ENCODE measurements at regions not wholly inside any gene's neighbourhood (a gene's known extent, or its start where the extent isn't known, plus 50 kb on each side); places are given as distances from the start of the nearest gene placed in this dataset.

DNA sequence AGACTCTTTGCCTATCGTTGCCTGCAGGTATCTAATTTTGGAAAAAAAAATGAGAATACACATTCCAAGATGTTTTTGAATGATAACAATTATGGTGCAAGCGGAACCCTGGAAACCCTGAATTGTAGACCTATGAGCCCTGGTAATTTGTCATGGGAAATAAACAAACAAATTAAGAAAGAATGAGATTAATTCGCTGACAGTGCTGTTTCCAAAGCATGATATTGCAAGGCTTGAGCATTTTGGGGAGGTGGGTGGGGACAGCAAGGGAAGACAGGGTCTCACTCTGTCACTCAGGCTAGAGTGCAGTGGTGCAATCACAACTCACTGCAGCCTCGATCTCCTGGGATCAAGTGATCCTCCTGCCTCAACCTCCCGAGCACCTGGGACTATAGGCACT, 900.3 kb downstream of the IPMK start (continued):
- TF ChIP-seq, protein P1, sequence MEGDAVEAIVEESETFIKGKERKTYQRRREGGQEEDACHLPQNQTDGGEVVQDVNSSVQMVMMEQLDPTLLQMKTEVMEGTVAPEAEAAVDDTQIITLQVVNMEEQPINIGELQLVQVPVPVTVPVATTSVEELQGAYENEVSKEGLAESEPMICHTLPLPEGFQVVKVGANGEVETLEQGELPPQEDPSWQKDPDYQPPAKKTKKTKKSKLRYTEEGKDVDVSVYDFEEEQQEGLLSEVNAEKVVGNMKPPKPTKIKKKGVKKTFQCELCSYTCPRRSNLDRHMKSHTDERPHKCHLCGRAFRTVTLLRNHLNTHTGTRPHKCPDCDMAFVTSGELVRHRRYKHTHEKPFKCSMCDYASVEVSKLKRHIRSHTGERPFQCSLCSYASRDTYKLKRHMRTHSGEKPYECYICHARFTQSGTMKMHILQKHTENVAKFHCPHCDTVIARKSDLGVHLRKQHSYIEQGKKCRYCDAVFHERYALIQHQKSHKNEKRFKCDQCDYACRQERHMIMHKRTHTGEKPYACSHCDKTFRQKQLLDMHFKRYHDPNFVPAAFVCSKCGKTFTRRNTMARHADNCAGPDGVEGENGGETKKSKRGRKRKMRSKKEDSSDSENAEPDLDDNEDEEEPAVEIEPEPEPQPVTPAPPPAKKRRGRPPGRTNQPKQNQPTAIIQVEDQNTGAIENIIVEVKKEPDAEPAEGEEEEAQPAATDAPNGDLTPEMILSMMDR (conservative IDR thresholded peaks at IDR 0.05; ENCODE audit: low read depth in 2 of 2) = no peak
- TF ChIP-seq EZH2phosphoT487 (IDR thresholded peaks at IDR 0.05; ENCODE audit: unreplicated experiment) (no peak), ZNF331 (CRISPR knock-in tag; IDR thresholded peaks at IDR 0.05; ENCODE audit: low read depth) (no peak), JUNB (IDR thresholded peaks at IDR 0.05; ENCODE audit: unreplicated experiment) (no peak), CREB1 (CRISPR knock-in tag; IDR thresholded peaks at IDR 0.05; ENCODE audit: low read depth) (no peak)
- TF ChIP-seq, protein P2, sequence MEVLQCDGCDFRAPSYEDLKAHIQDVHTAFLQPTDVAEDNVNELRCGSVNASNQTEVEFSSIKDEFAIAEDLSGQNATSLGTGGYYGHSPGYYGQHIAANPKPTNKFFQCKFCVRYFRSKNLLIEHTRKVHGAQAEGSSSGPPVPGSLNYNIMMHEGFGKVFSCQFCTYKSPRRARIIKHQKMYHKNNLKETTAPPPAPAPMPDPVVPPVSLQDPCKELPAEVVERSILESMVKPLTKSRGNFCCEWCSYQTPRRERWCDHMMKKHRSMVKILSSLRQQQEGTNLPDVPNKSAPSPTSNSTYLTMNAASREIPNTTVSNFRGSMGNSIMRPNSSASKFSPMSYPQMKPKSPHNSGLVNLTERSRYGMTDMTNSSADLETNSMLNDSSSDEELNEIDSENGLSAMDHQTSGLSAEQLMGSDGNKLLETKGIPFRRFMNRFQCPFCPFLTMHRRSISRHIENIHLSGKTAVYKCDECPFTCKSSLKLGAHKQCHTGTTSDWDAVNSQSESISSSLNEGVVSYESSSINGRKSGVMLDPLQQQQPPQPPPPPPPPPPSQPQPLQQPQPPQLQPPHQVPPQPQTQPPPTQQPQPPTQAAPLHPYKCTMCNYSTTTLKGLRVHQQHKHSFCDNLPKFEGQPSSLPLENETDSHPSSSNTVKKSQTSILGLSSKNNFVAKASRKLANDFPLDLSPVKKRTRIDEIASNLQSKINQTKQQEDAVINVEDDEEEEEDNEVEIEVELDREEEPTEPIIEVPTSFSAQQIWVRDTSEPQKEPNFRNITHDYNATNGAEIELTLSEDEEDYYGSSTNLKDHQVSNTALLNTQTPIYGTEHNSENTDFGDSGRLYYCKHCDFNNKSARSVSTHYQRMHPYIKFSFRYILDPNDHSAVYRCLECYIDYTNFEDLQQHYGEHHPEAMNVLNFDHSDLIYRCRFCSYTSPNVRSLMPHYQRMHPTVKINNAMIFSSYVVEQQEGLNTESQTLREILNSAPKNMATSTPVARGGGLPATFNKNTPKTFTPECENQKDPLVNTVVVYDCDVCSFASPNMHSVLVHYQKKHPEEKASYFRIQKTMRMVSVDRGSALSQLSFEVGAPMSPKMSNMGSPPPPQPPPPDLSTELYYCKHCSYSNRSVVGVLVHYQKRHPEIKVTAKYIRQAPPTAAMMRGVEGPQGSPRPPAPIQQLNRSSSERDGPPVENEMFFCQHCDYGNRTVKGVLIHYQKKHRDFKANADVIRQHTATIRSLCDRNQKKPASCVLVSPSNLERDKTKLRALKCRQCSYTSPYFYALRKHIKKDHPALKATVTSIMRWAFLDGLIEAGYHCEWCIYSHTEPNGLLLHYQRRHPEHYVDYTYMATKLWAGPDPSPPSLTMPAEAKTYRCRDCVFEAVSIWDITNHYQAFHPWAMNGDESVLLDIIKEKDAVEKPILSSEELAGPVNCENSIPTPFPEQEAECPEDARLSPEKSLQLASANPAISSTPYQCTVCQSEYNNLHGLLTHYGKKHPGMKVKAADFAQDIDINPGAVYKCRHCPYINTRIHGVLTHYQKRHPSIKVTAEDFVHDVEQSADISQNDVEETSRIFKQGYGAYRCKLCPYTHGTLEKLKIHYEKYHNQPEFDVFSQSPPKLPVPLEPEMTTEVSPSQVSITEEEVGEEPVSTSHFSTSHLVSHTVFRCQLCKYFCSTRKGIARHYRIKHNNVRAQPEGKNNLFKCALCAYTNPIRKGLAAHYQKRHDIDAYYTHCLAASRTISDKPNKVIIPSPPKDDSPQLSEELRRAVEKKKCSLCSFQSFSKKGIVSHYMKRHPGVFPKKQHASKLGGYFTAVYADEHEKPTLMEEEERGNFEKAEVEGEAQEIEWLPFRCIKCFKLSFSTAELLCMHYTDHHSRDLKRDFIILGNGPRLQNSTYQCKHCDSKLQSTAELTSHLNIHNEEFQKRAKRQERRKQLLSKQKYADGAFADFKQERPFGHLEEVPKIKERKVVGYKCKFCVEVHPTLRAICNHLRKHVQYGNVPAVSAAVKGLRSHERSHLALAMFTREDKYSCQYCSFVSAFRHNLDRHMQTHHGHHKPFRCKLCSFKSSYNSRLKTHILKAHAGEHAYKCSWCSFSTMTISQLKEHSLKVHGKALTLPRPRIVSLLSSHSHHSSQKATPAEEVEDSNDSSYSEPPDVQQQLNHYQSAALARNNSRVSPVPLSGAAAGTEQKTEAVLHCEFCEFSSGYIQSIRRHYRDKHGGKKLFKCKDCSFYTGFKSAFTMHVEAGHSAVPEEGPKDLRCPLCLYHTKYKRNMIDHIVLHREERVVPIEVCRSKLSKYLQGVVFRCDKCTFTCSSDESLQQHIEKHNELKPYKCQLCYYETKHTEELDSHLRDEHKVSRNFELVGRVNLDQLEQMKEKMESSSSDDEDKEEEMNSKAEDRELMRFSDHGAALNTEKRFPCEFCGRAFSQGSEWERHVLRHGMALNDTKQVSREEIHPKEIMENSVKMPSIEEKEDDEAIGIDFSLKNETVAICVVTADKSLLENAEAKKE (CRISPR knock-in tag; IDR thresholded peaks at IDR 0.05) = no peak

DNA sequence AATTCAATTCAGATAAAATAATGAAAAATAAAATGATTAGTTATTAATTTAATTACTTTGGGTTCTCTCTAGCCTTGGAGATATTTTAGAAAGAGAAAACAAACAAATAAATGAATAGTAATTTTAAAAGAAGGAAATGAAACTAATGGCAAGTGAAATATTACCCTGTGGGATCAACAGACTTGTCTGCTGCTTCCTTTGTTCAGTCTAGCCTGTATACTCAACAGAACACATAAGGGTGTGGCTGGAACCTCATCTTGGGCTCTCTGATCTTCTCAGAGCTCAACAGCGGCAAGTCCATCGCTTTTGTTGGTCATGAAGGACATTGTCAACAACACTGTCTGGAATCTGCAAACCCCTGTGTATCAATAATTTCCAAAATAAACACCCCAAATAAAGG, 904.9 kb downstream of the IPMK start:
- Mint-ChIP-seq H3K27ac (no peak overlapping the region), H3K36me3 (ENCODE audit: low read depth) (no peaks in the 10 kb centered on the region), H3K4me3 (no peak overlapping the region), H3K9me3 (no peaks in the 10 kb centered on the region; the same call in 2 of the 3 replicates), H3K4me1 (no peaks in the 10 kb centered on the region), H3K27me3 (ENCODE audit: insufficient read depth, low read depth, poor library complexity) (no peaks in the 10 kb centered on the region)
- Histone ChIP-seq H3K36me3 (ENCODE audit: insufficient read depth) (no peaks in the 10 kb centered on the region), H3K79me2 (replicated peaks; ENCODE audit: insufficient read depth) (no peaks in the 10 kb centered on the region), H2AFZ (no peak overlapping the region), H3K9me2 (ENCODE audit: insufficient read depth) (no peaks in the 10 kb centered on the region), H3K27ac (ENCODE audit: low read depth) (no peak overlapping the region), H4K20me1 (replicated peaks; ENCODE audit: insufficient read depth) (no peaks in the 10 kb centered on the region), H3K4me1 (ENCODE audit: insufficient read depth) (no peaks in the 10 kb centered on the region), H3K27me3 (ENCODE audit: insufficient read depth) (no peaks in the 10 kb centered on the region), H3K4me3 (no peak overlapping the region), H3F3A (replicated peaks; ENCODE audit: low read depth) (no peaks in the 10 kb centered on the region), H3K4me2 (no peak overlapping the region)
- ATAC-seq = no peak
- DNase-seq (ENCODE audit: low spot score) = no peak
- TF ChIP-seq, protein P3, sequence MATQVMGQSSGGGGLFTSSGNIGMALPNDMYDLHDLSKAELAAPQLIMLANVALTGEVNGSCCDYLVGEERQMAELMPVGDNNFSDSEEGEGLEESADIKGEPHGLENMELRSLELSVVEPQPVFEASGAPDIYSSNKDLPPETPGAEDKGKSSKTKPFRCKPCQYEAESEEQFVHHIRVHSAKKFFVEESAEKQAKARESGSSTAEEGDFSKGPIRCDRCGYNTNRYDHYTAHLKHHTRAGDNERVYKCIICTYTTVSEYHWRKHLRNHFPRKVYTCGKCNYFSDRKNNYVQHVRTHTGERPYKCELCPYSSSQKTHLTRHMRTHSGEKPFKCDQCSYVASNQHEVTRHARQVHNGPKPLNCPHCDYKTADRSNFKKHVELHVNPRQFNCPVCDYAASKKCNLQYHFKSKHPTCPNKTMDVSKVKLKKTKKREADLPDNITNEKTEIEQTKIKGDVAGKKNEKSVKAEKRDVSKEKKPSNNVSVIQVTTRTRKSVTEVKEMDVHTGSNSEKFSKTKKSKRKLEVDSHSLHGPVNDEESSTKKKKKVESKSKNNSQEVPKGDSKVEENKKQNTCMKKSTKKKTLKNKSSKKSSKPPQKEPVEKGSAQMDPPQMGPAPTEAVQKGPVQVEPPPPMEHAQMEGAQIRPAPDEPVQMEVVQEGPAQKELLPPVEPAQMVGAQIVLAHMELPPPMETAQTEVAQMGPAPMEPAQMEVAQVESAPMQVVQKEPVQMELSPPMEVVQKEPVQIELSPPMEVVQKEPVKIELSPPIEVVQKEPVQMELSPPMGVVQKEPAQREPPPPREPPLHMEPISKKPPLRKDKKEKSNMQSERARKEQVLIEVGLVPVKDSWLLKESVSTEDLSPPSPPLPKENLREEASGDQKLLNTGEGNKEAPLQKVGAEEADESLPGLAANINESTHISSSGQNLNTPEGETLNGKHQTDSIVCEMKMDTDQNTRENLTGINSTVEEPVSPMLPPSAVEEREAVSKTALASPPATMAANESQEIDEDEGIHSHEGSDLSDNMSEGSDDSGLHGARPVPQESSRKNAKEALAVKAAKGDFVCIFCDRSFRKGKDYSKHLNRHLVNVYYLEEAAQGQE (IDR thresholded peaks at IDR 0.05; ENCODE audit: unreplicated experiment) = no peak
- TF ChIP-seq, protein P1 (conservative IDR thresholded peaks at IDR 0.05; ENCODE audit: low read depth in 2 of 2) = no peak
- no peak for TF ChIP-seq ZNF114 (CRISPR knock-in tag; IDR thresholded peaks at IDR 0.05)
- TF ChIP-seq NANOG (IDR thresholded peaks at IDR 0.05; ENCODE audit: borderline replicate concordance) = no peak
- TF ChIP-seq EZH2 (IDR thresholded peaks at IDR 0.05; ENCODE audit: low read depth, unreplicated experiment) = no peak
- TF ChIP-seq ZNF331 (CRISPR knock-in tag; IDR thresholded peaks at IDR 0.05; ENCODE audit: low read depth) = no peak
